IPS-NIHi7 (cell line): ENCODE measurements at regions not wholly inside any gene's neighbourhood (a gene's known extent, or its start where the extent isn't known, plus 50 kb on each side); places are given as distances from the start of the nearest gene placed in this dataset.
"Not testable (repeated sequence)": the region's sequence is repeated elsewhere in the genome, so short reads cannot be mapped to it uniquely, and the experiment has no call there.

Experiments used
- DNase-seq: peaks from one replicate; pipeline ENCODE4 v3.0.0; 2012; ENCODE audit warnings: mixed read lengths; ENCODE audit errors: extremely low spot score

DNA sequence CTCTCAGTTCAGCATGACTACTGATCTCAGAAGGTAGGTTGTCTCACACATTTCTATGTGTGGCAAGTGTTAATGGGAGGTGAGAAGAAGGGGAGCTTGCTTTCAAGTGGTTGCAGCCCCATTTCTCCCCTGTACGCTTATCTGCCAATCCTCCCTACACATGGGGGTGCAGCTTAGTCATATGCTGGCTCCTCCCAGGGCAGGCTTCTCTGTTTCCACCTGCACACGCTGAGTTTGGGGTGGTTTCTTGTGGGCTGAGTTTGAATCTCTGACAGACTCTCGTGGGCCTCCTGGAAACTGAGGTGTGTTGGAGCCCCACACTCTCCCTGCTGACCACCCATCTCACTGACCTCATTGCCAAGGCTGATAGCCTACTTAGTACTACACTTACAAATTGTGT, 435.8 kb upstream of the MTPN start:
- no peak for DNase-seq

GRCh38 chr7:136405931-136406777, 429.0 kb upstream of the MTPN start:
- peak; percentile 67 for DNase-seq

DNA sequence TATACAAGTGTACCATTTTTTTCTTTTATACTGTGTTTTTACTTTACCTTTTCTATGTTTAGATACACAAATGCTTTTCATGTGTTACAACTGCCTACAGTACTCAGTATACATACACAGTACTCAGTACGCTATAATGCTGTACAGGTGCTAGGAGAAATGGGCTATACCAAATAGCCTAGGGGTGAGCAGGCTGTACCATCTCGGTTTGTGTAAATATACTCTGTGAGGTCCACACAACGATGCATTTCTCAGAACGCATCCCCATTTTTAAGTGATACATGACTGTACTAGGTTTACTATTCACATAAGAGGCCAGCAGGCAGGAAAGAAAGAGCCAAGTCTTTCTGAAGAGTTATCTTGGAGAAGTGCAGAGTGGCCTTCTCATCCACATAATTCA, 426.4 kb upstream of the MTPN start:
- DNase-seq = no peak

GRCh38 chr7:136400877-136401276, 423.7 kb upstream of the MTPN start:
- DNase-seq = no peak

DNA sequence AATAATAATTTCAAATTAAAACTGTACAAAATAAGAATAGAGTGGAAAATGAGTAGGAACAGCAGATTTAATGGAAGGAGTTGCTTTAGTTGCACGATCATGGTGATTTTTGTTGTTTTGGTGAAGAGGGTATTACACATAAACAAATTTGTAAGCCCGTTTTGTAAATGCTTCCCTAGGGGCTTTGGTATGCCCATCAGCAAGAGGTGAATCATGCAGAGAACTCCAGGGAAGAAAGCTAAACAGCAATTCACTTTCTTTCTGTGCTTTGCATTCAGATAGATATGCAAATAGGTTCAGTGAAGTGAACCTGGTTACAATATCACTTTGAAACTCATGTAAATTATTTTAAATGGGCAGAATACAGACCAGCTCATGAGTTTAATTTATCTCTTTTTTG, 422.2 kb upstream of the MTPN start:
- peak; percentile 26 for DNase-seq

- DNase-seq = no peak
Measured at GRCh38 chr7:136392856-136393255, 415.7 kb upstream of the MTPN start.

DNA sequence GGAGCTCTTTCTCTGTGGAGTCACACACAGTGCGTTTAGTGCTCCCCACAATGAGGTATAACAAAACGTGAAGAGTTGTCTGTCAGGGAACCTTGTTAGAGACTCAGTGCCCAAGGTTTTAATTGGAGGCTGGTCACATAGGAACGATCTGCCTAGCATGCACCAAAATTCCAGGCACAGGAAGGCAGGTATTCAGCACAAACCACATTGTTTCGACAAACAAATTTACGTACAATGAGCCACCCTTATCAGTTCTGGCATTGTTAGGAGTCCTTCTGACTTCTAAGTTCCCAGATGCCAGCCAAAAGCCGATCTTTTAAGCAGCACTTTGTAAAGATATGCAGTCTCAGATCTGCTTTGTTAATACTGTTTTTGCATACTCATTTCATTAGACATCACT, 414.2 kb upstream of the MTPN start:
- DNase-seq = no peak

DNA sequence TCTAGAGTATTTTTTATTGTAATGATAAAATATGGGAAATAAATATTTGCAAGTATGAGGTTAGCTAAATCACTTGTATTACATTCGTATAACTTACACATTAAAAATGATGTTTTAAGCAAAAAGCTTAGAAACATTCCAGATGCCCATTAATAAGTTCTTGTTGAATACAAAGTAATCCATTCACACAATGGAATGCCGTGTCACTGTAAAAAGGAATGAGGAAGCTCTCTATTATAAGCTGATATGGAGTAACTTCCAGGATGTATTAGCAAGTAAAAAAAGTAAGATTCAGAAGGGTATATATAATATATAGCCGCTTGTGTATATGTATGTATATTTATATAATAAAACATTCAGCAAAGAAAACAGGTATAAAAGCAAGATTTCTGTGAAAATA, 412.8 kb upstream of the MTPN start:
- no peak for DNase-seq

DNA sequence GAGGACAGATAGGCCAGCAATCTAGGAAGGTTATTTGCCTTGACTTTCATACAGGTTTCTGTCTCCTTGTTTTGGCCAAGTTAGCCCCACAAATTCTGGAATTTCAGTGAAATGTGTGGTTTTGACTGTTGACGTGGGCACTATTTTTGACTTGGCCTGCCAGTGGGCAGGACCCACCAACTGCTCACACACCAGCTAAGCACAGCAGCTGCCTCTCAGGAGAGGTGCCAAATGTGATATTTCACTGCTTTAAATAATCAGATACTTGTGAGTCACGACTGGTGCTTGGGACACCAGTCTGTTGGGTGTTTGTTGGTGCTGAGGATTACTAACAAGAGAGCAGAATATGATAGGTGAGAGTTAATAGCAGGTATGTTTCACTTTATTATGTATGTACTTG, 409.7 kb upstream of the MTPN start:
- DNase-seq = no peak

- not testable (repeated sequence) for DNase-seq
Measured at GRCh38 chr7:136371409-136371808, 394.2 kb upstream of the MTPN start.

- no peak for DNase-seq
Measured at GRCh38 chr7:136370137-136370536, 393.0 kb upstream of the MTPN start.

DNA sequence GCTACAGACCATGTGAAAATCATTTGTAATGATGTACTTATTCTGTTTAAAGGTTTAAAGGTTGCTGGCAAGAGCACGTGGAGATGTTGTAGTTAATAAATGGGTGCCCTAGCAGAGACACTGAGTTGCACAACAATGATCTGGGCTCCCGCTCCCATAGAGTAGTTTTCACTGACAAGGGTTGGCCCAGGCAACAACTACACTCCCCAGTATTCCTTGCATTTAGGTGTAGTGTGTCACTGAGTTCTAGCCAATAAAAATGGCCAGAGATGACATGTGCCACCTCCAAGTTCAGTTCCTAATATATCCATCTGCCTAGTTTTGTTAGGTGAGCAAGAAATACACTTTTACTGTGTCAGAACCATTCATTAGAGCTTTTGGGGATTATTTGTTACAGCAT, 392.1 kb upstream of the MTPN start:
- DNase-seq = no peak

- DNase-seq = no peak
Measured at GRCh38 chr7:136359333-136359903, 382.3 kb upstream of the MTPN start.

GRCh38 chr7:136353287-136353686, 376.1 kb upstream of the MTPN start:
- no peak for DNase-seq

GRCh38 chr7:136348542-136349192, 371.5 kb upstream of the MTPN start:
- DNase-seq = no peak

DNA sequence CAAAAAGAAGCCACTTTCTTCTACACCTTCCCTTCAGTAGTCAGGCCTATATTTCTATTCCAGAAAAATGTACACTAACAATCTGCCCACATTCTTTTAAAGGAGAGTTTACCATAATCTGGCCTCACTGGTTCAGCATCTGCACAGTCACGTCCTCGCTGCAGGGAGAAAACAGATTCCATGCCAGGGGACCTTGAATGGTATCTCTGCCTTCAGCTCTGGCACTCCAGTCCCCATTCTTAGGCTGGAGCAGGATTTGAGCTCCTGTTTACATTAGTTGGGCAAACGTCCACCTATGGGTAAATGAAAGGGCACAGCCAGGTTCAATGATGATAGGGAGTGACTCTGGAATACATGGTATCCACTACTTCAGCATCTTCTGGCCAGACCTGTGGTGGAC, 371.0 kb upstream of the MTPN start:
- no peak for DNase-seq

GRCh38 chr7:136347488-136347887, 370.3 kb upstream of the MTPN start:
- no peak for DNase-seq

DNA sequence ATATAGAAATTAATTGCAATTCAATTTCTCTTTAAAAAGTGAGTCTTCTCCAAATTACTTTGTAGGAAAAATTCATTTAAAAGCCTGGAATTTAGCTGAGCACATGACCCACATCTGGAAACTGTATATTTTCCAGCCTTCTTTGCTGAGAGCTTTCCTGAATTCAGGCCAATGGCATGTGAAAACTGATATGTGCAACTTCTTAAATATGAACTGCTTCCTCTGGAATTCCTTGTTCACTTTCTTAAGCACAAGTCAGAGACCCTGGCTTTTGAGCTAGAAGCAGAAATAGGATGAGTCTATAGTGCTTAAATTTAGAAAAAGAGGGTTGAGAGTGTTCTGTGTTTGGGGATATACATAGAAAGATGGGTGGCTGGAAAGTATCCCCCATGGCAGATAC, 365.1 kb upstream of the MTPN start:
- no peak for DNase-seq

DNA sequence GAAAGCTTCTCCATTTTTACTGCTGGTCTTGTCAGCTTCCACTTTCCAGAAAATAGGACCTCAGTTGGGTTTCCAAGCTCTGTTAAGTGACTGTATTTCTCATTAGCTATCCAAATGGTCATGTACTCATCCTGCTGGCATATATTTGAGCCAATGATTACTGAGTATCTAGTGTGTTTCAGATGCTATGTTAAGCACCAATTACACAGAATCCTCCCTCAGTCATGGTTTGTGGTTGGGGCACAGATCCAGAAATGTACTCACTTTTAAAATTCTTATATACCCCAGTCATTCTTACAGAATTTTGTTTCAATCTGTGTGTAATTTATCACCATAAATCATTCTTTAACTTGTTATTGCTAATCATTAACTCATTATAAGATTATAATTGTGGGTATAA, 362.3 kb upstream of the MTPN start:
- no peak for DNase-seq

GRCh38 chr7:136336932-136337331, 359.8 kb upstream of the MTPN start:
- no peak for DNase-seq

DNA sequence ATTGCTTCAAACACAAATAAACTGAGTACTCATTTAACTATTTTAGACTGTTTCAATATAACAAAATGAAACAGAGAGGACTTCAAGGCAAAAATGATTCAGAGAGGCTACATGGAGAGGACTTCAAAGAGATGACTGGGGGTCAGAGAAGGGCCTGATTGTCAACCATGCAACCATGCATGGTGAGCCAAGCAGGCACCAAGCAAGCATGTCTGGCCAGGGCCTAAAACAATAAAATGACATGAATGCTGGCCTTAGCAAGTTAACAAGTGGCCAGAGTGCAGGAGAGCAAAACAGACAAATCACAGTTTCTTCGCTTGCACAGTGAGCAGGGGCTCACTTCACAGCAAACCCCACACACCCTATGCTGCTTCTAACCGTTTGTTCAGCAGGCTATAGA, 356.5 kb upstream of the MTPN start:
- DNase-seq = no peak

- DNase-seq = no peak
Measured at GRCh38 chr7:136326045-136326609, 349.0 kb upstream of the MTPN start.

GRCh38 chr7:136325578-136325977, 348.4 kb upstream of the MTPN start:
- DNase-seq = no peak
